ENCODE measurements at regions not wholly inside any gene's neighbourhood (a gene's known extent, or its start where the extent isn't known, plus 50 kb on each side); places are given as distances from the start of the nearest gene placed in this dataset.
"Not testable (repeated sequence)": the region's sequence is repeated elsewhere in the genome, so short reads cannot be mapped to it uniquely, and the experiment has no call there.

- DNase-seq = no peak
These were observed 125.0 kb downstream of the URI1 start for GRCh38 chr19:30066781-30067759.

GRCh38 chr19:30067956-30068506 lies 126.0 kb downstream of the URI1 start:
- not testable (repeated sequence) for DNase-seq

- DNase-seq = no peak
These were observed 126.7 kb downstream of the URI1 start for GRCh38 chr19:30068528-30069395.

GRCh38 chr19:30069535-30070197 lies 127.6 kb downstream of the URI1 start:
- DNase-seq = no peak

GRCh38 chr19:30070198-30070967 lies 128.3 kb downstream of the URI1 start:
- DNase-seq = no peak

- DNase-seq = peak; percentile 28
These were observed 129.1 kb downstream of the URI1 start for GRCh38 chr19:30070968-30071632.

GRCh38 chr19:30071871-30072270 lies 129.8 kb downstream of the URI1 start:
- no peak for DNase-seq

GRCh38 chr19:30073152-30074000 lies 131.3 kb downstream of the URI1 start:
- no peak for DNase-seq

GRCh38 chr19:30074096-30074495 lies 132.1 kb downstream of the URI1 start:
- DNase-seq = no peak

GRCh38 chr19:30074741-30075715 lies 133.0 kb downstream of the URI1 start:
- DNase-seq = no peak

GRCh38 chr19:30076101-30076551 lies 134.1 kb downstream of the URI1 start:
- no peak for DNase-seq

GRCh38 chr19:30076751-30077670 lies 135.0 kb downstream of the URI1 start:
- no peak for DNase-seq

- no peak for DNase-seq
These were observed 135.9 kb downstream of the URI1 start for GRCh38 chr19:30077851-30078355.

- DNase-seq = no peak
These were observed 136.4 kb downstream of the URI1 start for GRCh38 chr19:30078381-30078910.

- DNase-seq = no peak
These were observed 137.2 kb downstream of the URI1 start for GRCh38 chr19:30079200-30079599.

- no peak for DNase-seq
These were observed 140.1 kb downstream of the URI1 start for GRCh38 chr19:30082168-30082567.

GRCh38 chr19:30082611-30083010 lies 140.6 kb downstream of the URI1 start:
- DNase-seq = no peak
